HG03103 (cell line): ENCODE measurements at regions not wholly inside any gene's neighbourhood (a gene's known extent, or its start where the extent isn't known, plus 50 kb on each side); places are given as distances from the start of the nearest gene placed in this dataset.
"Not testable (repeated sequence)": the region's sequence is repeated elsewhere in the genome, so short reads cannot be mapped to it uniquely, and the experiment has no call there.

Source experiments
- ATAC-seq: cut with Tn5 transposase; IDR thresholded peaks from one replicate; pipeline ENCODE4 v1.9.1; 2021; ENCODE audit warnings: low read depth; ENCODE audit not compliant: unreplicated experiment

DNA sequence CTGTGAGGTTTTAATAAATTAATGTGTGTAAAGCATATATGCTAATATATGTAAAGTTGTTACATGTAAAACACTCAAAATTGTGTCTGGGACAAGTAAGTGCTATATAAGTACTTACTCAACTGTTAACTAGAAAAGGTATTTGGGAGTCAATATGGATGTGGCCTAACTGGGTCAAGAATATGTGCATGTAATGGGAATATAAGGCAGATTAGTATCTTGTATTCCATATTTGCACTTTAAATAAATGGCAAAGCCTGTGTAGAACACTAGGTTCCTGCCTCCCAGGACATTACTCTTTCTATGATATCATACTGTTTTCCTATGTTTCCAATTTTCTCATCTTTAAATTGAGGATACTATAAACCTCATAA lies 270.6 kb downstream of the FBXO8 start:
- ATAC-seq: no peak

DNA sequence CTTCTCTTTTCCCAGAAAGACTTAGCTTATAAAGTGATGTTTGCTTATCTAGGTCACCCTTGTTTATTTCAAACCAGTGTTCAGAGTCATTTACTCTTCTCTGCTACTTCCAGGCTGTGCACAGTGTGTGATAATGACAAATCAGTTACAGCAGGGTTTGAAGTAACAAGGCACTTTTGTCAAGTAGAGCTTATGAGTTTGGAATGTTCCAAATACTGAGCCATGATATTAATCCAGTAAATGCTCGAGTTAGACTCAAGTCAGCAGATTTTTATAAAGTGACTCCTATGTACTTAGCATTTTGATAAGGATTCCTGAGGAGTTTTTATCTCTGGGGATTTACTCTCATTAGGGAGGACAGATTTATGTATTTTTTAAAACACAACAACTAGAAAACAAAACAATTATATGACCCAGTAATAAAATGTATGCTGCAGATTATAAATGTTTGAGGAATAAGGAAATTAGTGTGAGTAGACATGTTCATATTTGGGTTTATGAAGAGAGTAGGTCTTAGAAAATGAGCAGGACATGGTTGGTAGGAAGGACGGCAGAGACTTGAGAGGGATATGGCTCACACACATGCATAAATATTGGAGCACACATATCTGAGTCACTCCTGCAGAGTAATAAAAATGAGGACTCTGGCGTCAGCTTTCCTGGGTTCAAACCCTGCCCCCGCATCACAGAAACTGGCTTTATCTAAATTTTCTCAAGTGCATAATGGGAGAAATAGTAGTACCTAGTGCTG lies 271.2 kb downstream of the FBXO8 start:
- ATAC-seq: no peak

DNA sequence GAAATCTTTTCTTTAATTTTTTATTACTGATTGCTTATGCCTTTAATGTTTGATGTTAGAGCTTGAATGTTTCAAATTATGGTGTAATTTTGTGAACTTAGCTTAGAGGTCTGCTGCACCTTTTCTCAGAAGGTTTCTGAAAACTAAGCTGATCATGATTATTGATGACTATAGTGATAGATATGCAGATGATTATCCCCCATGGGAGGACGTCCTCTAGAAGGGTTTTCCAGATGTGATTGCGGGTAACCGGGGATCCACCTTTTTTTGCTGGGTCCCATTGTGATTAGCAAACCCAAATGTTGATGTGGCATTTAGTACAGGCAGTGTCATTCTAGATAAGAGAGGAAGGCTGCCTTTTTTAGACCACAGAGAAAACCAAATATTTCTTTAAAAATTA lies 272.9 kb downstream of the FBXO8 start:
- ATAC-seq: no peak

DNA sequence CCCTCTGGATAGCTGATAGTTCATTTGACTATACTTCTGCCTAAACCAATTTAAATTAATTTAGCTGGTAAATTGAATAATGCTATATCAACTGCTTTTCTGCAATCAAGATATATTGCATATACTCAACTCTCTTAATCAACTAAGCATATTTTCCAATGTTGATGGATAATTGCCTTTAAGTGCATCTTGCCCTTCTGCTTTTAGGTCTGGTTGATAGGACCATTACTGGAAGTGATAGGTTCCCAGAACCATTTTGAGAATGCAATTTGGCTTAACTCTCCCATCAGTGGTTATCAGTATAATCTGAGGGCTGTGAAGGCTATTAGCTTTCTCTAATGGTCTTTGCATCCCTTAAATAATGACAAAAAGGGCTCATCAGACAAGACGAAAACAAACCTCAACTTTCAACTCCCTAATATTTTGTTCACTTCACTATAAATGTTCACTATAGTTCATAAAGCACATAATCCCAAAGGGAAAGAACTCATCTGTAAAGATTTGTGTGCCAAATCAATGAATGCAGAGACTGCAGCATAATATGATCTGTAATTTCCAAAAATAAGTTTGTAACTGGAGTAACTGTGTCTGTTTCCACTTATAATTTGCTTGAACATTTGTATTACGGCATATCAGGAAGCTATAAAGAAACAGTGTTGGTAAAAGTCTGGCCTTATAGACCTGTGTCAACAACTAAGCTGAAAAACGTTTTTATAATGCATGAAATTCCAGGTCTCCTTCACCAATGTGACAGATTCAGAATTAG lies 273.6 kb downstream of the FBXO8 start:
- ATAC-seq: no peak

DNA sequence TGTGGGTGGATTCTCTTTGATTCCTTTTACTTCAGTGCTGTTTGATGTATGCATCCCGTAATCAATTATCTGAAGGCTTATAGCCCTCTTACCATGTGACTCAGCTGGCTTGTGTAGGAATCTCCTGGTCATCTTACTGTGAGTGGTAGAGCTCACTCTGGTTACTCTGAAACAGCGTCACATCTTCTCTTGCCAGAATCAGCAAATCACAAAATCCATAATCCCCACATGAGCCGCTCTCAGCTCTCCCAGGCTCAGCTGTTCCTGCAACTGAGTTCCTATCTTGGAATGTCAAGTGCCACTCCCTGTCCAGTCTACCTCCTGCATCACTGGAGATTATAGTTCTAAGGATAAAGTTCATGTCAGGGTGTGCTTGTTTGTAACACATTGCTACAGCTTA lies 278.0 kb downstream of the FBXO8 start:
- no peak for ATAC-seq

DNA sequence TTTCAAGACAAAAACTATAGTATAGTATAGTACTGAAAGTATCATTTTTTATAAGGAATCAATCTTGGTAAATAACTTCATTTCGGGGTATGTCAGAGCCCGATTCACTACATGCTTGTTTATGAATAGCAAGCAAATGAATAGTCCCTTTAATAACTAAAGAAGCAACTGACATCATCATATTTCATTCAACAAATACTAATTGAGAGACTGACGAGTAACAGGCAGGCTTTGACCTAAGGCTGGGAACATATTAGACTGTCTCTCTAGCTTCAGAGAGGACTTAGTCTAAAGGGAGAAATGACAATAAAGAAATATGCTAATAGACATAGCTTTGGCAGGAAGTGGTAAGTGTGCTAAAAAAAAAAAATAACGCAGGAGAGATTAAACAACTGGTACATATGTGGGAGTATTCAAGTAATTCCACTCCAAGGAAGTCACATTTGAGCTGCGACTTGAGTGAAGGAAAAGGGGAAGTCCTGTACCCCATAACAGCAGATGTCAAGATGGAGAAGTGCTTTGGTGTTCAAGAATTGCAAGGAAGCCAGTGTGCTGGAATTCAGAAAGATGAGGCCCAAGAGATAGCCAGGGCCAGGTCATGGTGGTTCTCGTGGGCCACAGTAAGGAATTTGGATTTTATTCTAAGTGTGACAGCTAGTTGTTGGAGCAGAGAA lies 284.9 kb downstream of the FBXO8 start:
- no peak for ATAC-seq

DNA sequence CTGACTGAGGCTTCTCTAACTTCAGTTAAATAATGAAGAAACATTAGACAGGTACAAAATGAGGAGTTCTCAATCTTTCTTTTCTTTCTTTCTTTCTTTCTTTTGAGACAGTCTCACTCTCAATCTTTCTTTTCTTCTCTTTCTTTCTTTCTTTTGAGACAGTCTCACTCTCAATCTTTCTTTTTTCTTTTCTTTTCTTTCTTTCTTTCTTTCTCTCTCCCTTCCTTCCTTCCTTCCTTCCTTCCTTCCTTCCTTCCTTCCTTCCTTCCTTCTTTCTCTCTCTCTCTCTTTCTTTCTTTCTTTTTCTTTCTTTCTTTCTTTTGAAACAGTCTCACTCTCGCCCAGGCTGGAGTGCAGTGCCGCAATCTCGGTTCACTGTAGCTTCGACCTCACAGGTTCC lies 287.7 kb downstream of the FBXO8 start:
- not testable (repeated sequence) for ATAC-seq

DNA sequence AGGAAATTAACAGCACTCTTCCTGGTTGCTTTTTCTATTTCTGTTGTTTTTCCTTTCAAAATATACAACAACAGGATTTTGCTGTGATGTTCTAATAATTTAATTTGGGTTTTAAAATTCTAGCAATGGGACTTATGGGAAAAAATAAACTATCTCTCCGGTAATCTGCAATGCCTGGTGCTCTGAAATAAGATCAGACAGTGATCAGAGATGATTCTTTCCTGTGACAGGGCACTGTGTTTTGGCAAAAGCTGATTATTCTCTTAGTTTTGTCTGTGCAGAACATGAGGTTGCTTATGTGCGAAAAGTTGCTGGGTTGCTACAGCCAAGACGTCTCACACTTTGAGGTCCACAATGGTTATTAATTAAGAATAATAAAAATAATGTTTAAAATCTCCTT lies 291.7 kb downstream of the FBXO8 start:
- ATAC-seq: no peak

DNA sequence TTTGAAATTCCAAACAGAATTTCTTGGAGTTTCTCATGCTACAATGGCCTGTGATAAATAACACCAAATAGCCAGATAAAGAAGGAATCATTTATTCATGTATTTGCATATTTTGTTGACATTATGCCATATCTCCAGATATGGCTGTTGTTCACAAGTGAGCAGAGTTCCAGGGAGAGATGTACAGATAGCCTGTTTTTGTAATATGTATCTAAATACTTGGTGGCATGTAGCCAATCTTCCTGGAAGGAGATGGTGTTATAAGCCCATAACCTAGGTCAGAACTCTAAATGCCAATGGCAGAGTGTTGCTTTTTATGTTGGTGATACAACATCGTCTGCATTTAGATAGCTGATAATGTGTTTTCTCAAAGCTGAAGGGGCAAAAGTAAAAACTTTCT lies 292.2 kb downstream of the FBXO8 start:
- no peak for ATAC-seq

DNA sequence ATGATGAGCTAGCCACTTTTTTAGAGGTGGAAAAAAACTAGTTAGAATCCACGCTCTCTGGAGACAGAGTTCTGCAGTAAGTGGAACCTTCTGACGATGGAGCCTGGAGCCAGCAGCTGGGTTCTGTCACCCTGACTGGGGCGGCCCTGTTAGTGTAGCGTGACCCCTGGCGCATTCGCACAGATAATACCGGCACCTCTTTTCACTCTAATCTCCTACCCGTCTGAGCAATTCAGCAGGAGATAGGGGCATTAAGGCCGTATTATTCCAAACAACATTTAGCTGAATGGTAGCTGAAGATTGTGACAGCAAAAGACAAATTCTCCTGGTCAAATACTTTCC lies 292.6 kb downstream of the FBXO8 start:
- ATAC-seq: no peak

DNA sequence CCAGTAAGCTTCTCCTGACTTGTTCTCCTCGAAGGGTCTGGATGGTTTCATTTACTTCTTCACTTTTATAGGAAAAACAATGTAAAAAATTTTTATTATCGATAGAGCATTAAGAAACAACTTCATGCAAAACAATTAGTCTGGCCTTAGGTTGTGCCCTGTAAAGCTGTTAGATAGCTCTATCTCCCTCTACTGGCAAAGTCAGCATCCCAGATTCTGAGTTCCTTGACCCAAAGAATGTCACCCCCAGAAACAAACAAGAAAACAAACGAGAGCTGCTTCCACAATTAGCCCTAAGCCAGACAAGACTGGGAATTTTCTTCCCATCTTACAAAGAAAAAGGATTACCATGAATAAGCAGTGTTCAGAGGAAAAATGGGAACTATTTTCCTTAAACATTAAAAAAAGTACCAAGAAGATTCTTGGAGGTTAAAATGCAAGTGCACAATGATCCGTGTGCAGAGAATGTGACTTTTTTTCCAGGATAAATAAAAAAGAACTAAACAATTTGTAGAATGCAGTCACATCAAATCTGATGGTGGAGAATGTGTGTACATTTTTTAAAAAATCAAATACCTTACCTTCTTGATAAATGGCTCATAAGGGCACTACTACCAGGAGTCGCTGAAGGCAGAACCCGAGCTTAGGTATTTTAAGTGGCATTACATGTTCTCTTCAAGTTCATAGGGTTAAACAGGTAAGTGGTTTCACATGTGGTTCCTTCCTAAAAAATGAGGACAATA lies 293.2 kb downstream of the FBXO8 start:
- peak; percentile 54 for ATAC-seq

DNA sequence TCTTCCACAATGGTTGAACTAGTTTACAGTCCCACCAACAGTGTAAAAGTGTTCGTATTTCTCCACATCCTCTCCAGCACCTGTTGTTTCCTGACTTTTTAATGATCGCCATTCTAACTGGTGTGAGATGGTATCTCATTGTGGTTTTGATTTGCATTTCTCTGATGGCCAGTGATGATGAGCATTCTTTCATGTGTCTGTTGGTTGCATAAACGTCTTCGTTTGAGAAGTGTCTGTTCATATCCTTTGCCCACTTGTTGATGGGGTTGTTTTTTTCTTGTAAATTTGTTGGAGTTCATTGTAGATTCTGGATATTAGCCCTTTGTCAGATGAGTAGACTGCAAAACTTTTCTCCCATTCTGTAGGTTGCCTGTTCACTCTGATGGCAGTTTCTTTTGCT lies 319.9 kb downstream of the FBXO8 start:
- not testable (repeated sequence) for ATAC-seq

DNA sequence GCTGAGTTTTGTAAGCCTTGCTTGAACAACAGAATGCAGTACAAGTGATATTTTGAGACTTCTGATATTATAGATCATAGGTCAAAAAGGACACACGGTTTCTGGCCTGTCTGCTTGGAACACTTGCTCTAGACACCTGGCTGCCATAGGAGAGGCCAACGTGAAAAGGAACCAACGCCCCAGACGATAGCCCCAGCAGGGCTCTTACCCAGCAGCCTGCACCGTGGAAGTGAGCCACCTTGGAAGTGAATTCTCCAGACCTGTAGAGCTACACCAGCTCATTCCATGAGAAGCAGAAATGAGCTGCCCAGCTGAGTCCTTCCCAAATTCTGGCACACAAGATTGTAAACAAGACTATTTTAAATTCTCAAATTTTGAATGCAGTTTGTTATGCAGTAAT lies 323.1 kb downstream of the FBXO8 start:
- ATAC-seq: no peak

DNA sequence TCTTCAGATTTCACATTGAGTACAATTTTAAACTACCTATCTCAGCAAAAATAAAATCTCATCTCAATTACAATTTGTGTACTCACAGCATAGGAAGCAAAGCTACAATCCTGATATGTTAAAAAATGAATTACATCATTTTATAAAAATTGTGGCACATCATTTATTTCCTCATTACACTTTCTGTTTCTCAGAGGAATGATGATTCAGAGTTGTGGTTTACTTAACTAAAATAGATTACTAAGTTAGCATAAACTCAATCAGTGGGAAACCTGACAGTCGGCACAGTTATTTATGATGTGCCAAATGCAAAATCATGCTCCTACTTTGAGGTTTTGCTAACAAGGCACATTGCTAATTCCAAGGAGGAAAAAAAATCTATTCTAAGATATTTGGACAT lies 325.0 kb downstream of the FBXO8 start:
- no peak for ATAC-seq

DNA sequence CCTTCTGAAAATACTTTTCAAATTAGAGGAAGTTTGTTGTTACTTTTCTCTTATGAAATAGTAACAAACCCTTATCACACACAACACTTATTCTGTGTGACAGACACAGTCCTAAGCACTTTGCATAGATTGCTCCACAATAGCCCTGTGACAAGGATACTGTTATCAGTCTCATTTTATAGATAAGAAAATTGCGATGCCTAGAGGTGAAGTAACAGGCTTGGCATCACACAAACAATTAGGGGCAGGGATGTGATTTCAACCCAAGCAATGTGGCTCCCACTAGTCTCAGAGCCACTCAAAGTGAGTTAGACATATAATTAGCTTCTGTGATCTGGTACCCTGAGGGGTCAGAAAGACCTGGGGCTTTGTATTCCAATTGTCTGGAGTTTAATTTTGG lies 339.9 kb downstream of the FBXO8 start:
- no peak for ATAC-seq

DNA sequence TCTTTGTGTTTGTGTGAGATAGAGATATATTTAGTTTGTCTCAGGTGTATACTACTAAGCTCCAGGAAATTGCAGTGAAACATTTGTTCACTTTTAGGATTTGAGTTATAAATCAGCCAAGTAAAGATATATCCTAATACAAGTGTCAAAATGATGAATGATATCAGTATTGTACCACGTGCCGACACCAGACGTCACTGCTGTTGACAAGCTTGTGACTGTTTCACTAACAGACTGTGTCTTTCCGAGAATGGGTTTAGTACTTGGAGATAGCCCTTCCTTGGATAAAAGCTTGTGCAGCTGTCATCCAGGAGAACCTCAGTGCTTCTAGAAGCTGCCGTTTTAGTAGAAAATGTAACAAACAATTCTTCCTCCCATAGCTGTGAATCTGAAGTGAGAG lies 343.3 kb downstream of the FBXO8 start:
- no peak for ATAC-seq

DNA sequence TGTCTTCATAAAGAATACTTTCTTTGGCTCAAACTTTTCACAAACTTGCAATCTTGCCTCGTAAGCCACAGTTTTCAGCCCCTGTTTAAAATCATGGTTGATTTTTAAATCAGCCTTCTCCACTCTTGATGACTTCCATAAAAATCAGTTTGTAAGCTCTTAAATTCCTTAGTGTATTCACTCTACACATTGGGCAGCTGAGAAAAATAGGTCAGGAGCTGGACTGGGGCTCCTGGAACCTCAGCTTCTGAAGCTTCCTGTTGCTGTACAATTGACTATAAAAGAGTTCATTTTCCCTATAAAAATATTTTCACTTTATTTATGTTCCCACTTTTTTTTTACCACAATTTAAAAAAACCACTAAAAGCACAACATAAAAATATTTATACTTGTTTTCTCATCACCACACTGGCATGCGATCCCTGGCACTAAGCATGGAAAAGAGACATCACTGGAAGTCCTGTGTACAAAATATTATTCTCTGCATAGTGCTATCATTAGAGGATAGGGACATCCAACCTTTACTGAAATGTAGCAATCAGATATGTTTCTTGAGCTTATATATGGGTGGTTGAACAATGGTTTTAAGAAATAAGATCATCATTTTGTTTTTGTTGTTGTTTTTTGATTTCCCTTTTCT lies 345.7 kb downstream of the FBXO8 start:
- no peak for ATAC-seq

DNA sequence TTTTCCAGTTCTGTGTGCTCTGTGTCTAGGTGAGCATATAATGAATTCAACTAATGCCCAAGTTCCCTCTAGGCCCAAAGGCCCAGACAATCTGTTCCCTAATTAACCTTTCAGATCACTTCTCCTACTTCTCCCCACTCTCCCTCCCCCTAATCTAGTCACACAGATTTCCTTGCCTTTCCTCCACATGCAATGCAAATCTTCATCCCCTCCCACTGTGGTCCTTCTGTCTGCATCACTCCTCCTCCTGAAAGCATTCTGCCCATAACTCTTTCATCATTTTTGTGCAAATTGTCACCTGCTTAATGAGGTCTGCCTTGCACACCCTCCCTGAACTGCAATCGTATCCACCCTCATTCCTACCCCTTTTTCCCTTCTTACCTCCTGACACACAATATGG lies 346.6 kb downstream of the FBXO8 start:
- no peak for ATAC-seq

DNA sequence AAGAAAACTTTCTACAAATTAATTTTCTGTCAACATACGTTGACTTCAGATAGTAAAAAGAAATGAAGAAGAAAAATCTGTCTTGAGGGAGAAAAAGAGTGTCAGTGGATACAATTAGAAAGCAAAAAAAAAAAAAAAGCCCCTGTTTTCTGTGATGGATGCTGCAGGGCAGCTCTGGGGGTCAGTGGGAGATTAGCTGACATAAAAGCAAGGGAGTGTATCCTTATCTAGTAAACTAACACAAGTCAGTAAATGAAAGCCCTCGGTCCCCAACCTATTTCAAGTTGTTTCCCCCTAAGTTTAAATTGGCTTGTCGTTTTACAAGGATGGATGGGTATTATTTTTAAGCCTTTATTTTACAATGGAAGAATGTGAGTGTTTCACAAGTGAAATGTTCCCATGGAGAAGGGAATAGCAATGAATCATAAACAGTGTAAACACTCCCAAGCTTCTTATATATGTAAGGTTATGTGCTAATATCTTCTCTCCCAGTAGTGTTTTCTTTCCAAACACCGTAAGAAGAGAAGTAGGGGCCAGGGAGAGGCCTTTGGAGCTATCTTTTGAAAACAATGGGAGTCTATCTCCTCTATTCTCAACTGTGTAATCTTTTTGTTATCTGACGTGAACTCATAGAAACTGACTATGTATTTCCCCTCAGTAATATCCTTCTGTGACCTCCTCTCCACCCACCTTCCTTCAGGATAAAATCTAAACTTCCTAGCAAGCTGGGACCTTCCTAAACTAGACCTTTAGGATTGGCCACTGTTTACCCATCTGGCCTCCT lies 347.7 kb downstream of the FBXO8 start:
- no peak for ATAC-seq
